Gastrocnemius medialis (tissue), 4 donors: ENCODE measurements at regions not wholly inside any gene's neighbourhood (a gene's known extent, or its start where the extent isn't known, plus 50 kb on each side); places are given as distances from the start of the nearest gene placed in this dataset.

Experiments
- POLR2A ChIP-seq, 2 donors: fragments of 450-650 bp; IDR thresholded peaks; one replicate each; pipeline ENCODE4 v1.6.1; 2017; ENCODE audit warnings: antibody characterized with exemption in 2 of 2, mild to moderate bottlenecking in 2 of 2, moderate library complexity in 2 of 2
- TF ChIP-seq, protein P1 (sequence below), 5 experiments: fragments of 450-650 bp in 3 of 5; fragments of 200-600 bp in 2 of 5; sonication (generic) in 2 of 5; IDR thresholded peaks in 4 of 5; conservative IDR thresholded peaks in 1 of 5; 1 replicate in 4 of 5; 2 replicates in 1 of 5; pipeline ENCODE4 v1.5.1; 2016 to 2019; ENCODE audit warnings: antibody characterized with exemption in 5 of 5, mild to moderate bottlenecking in 3 of 5, moderate library complexity in 3 of 5

DNA sequence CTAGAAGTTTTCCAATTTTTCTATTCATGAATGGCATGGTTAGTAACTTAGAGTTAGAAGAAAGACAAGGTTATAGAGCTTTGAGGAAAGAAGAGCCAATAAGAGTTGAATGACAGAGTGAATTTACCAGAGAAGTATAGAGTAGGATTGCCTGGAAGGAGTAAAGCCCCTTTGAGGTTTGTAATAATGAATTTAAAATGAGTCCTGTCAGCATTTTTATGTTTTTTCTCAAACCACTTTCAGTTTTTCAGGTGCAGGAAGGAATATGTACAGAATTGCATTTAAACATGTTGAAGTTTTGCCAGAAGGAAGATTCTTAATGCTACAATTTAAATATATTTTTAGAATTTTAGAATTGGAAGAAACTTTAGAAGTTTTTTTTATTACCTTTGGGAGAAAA is 408.3 kb downstream of the DSC3 start:
- TF ChIP-seq, protein P1, sequence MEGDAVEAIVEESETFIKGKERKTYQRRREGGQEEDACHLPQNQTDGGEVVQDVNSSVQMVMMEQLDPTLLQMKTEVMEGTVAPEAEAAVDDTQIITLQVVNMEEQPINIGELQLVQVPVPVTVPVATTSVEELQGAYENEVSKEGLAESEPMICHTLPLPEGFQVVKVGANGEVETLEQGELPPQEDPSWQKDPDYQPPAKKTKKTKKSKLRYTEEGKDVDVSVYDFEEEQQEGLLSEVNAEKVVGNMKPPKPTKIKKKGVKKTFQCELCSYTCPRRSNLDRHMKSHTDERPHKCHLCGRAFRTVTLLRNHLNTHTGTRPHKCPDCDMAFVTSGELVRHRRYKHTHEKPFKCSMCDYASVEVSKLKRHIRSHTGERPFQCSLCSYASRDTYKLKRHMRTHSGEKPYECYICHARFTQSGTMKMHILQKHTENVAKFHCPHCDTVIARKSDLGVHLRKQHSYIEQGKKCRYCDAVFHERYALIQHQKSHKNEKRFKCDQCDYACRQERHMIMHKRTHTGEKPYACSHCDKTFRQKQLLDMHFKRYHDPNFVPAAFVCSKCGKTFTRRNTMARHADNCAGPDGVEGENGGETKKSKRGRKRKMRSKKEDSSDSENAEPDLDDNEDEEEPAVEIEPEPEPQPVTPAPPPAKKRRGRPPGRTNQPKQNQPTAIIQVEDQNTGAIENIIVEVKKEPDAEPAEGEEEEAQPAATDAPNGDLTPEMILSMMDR (IDR thresholded peaks at IDR 0.05 in 4 of 5, conservative IDR thresholded peaks at IDR 0.05 in 1 of 5): no peak
- TF ChIP-seq POLR2A (IDR thresholded peaks at IDR 0.05): no peak
